ENCODE measurements at regions not wholly inside any gene's neighbourhood (a gene's known extent, or its start where the extent isn't known, plus 50 kb on each side); places are given as distances from the start of the nearest gene placed in this dataset.
"Not testable (repeated sequence)": the region's sequence is repeated elsewhere in the genome, so short reads cannot be mapped to it uniquely, and the experiment has no call there.

DNA sequence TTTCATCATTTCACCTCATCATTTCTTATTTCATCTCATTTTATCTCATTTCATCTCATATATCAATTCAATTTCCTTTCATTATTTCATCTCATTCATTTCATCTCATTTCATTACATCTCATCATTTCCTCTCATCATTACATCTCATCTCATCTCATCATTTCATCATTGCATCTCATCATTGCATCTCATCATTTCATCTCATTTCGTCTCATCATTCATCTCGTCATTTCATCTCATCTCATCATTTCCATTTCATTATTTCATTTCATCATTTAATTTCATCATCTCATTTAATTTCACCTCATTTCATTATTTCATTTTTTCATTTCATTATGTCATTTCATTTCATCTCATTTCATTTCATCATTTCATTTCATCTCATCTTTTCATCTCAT, 168.5 kb upstream of the FAM72C start:
- H3K27ac ChIP-seq (ENCODE audit: extremely low read depth, low read depth, low read length); POLR2A ChIA-PET; CTCF ChIA-PET; H3K36me3 ChIP-seq (ENCODE audit: control insufficient read depth in 2 of 2, insufficient read depth in 1 of 2, low read length in 2 of 2); H3K4me3 ChIP-seq (ENCODE audit: low read depth, low read length); H3K4me1 ChIP-seq (ENCODE audit: control insufficient read depth, insufficient read depth, low read length); H3K9me3 ChIP-seq (ENCODE audit: control insufficient read depth, insufficient read depth, low read depth, low read length): not testable (repeated sequence)
- TF ChIP-seq ZBTB17 (tag by site-specific recombination; IDR thresholded peaks at IDR 0.05) = 0 out of 2 replicates have a peak, but pooled peaks have one; percentile 14
- peak; percentile 72 for TF ChIP-seq ATF2 (tag by site-specific recombination; IDR thresholded peaks at IDR 0.05; ENCODE audit: low read depth)
- 0 out of 2 replicates have a peak, but pooled peaks have one; percentile 25 for TF ChIP-seq ZNF366 (tag by site-specific recombination; conservative IDR thresholded peaks at IDR 0.05)

DNA sequence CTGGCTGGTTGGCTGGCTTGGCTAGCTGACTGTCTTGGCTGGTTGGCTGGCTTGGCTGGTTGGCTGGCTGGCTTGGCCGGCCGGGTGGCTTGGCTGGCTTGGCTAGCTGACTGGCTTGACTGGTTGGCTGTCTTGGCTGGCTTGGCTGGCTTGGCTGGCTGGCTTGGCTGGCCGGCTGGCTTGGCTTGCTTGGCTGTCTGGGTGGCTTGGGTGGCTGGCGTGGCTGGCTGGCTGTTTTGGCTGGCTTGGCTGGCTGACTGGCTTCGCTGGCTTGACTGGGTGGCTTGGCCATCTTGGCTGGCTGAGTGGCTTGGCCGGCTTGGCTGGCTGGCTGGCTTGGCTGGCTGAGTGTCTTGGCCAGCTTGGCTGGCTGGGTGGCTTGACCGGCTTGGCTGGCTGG, 133.2 kb upstream of the FAM72C start:
- H3K27ac ChIP-seq (ENCODE audit: extremely low read depth, low read depth, low read length); H3K9me3 ChIP-seq (ENCODE audit: control insufficient read depth, insufficient read depth, low read depth, low read length); H3K4me3 ChIP-seq (ENCODE audit: low read depth, low read length); H3K4me1 ChIP-seq (ENCODE audit: control insufficient read depth, insufficient read depth, low read length); H3K36me3 ChIP-seq (ENCODE audit: control insufficient read depth in 2 of 2, insufficient read depth in 1 of 2, low read length in 2 of 2); CTCF ChIA-PET; POLR2A ChIA-PET: not testable (repeated sequence)

- H3K4me1 ChIP-seq (ENCODE audit: control insufficient read depth, insufficient read depth, low read length); H3K4me3 ChIP-seq (ENCODE audit: low read depth, low read length); CTCF ChIA-PET; H3K27ac ChIP-seq (ENCODE audit: extremely low read depth, low read depth, low read length); POLR2A ChIA-PET; H3K9me3 ChIP-seq (ENCODE audit: control insufficient read depth, insufficient read depth, low read depth, low read length); H3K36me3 ChIP-seq (ENCODE audit: control insufficient read depth in 2 of 2, insufficient read depth in 1 of 2, low read length in 2 of 2): not testable (repeated sequence)
These were observed 132.4 kb upstream of the FAM72C start for GRCh38 chr1:144104000-144104677.

- CTCF ChIA-PET; H3K36me3 ChIP-seq (ENCODE audit: control insufficient read depth in 2 of 2, insufficient read depth in 1 of 2, low read length in 2 of 2); H3K4me3 ChIP-seq (ENCODE audit: low read depth, low read length); H3K4me1 ChIP-seq (ENCODE audit: control insufficient read depth, insufficient read depth, low read length); H3K9me3 ChIP-seq (ENCODE audit: control insufficient read depth, insufficient read depth, low read depth, low read length); POLR2A ChIA-PET; H3K27ac ChIP-seq (ENCODE audit: extremely low read depth, low read depth, low read length): not testable (repeated sequence)
These were observed 131.5 kb upstream of the FAM72C start for GRCh38 chr1:144103156-144103880.

DNA sequence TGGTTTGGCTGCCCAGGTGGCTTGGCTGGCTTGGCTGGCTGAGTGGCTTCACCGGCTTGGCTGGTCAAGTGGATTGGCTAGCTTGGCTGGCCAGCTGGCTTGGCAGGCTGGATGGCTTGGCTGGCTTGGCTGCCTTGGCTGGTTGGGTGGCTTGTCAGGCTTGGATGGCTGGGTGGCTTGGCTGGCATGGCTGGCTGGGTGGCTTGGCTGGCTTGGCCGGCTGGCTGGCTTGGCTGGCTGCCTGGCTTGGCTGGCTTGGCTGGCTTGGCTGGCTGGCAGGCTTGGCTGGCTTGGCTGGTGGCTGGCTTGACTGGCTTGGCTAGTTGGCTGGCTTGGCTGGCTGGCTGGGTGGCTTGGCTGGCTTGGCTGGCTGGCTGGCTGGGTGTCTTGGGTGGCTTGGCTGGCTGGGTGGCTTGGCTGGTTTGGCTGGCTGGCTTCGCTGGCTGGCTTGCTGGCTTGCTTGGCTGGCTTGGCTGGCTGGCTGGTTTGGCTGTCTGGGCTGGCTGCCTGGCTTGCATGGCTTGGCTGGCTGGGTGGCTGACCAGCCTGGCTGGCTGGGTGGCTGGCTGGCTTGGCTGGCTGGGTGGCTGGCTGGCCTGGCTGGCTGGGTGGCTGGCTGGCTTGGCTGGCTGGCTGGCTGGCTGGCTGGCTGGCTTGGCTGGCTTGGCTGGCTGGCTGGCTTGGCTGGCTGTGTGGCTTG, 130.4 kb upstream of the FAM72C start:
- H3K9me3 ChIP-seq (ENCODE audit: control insufficient read depth, insufficient read depth, low read depth, low read length); CTCF ChIA-PET; H3K27ac ChIP-seq (ENCODE audit: extremely low read depth, low read depth, low read length); H3K36me3 ChIP-seq (ENCODE audit: control insufficient read depth in 2 of 2, insufficient read depth in 1 of 2, low read length in 2 of 2); POLR2A ChIA-PET; H3K4me3 ChIP-seq (ENCODE audit: low read depth, low read length); H3K4me1 ChIP-seq (ENCODE audit: control insufficient read depth, insufficient read depth, low read length): not testable (repeated sequence)

DNA sequence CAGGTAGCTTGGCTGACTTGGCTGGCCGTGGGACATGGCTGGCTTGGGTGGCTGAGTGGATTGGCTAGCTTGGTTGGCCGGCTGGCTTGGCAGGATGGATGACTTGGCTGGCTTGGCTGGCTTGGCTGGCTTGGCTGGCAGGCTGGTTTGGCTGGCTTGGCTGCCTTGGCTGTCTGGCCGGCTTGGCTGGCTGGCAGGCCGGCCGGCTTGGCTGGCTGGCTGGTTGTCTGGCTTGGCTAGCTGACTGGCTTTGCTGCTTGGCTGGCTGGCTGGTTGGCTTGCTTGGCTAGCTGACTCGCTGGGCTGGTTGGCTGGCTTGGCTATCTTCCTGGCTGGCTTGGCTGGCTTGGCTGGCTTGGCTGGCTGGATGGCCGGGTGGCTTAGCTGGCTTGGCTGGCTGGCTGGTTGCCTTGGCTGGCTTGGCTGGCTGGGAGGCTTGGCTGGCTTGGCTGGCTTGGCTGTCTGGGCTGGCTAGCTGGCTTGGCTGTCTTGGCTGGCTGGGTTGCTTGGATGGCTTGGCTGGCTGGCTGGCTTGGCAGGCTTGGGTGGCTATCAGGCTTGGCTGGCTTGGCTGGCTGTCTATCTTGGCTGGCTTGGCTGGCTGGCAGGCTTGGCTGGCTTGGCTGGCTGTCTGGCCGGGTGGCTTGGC, 129.7 kb upstream of the FAM72C start:
- H3K36me3 ChIP-seq (ENCODE audit: control insufficient read depth in 2 of 2, insufficient read depth in 1 of 2, low read length in 2 of 2) = no peaks in the 10 kb centered on the region
- ChIA-PET CTCF (no interaction called here), POLR2A (no interaction called here)
- no peak overlapping the region for H3K4me3 ChIP-seq (ENCODE audit: low read depth, low read length)
- H3K4me1 ChIP-seq (ENCODE audit: control insufficient read depth, insufficient read depth, low read length) = no peaks in the 10 kb centered on the region
- no peak overlapping the region for H3K27ac ChIP-seq (ENCODE audit: extremely low read depth, low read depth, low read length)
- H3K9me3 ChIP-seq (ENCODE audit: control insufficient read depth, insufficient read depth, low read depth, low read length) = no peaks in the 10 kb centered on the region
- TF ChIP-seq HIC1 (tag by site-specific recombination; IDR thresholded peaks at IDR 0.05) = peak; percentile 62; the same call in 1 of the 2 replicates
- no peak for TF ChIP-seq PRDM4 (tag by site-specific recombination; IDR thresholded peaks at IDR 0.05)
- TF ChIP-seq ZNF473 (tag by site-specific recombination; IDR thresholded peaks at IDR 0.05) = 0 out of 2 replicates have a peak, but pooled peaks have one; percentile 11
- TF ChIP-seq ZBTB44 (tag by site-specific recombination; IDR thresholded peaks at IDR 0.05) = no peak
- 0 out of 2 replicates have a peak, but pooled peaks have one; percentile 50 for TF ChIP-seq ZNF248 (tag by site-specific recombination; IDR thresholded peaks at IDR 0.05)

Data from HEK293 (cell line).